GM19328 (cell line): ENCODE measurements at regions not wholly inside any gene's neighbourhood (a gene's known extent, or its start where the extent isn't known, plus 50 kb on each side); places are given as distances from the start of the nearest gene placed in this dataset.

Experiments used
- ATAC-seq: cut with Tn5 transposase; IDR thresholded peaks from one replicate; pipeline ENCODE4 v1.9.1; 2021; ENCODE audit warnings: mild to moderate bottlenecking, moderate library complexity; ENCODE audit not compliant: unreplicated experiment

DNA sequence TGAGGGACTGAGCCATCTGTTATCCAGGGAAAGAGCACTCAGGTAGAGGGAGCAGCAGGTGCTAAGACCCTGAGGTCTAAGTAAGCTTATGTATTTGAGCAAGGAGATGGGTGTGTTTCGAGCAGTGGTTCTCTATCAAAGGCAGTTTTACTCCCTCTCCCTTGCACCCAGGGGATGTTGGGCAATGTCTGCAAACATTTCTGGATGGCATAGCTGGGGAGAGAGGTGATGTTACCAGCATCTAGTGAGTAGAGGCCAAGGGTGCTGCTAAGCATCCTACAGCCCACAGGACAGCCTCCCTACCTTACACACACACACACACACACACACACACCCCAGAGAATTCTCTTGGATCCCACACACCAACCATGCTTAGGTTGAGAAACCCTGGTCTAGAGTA lies 221.0 kb upstream of the PWP1 start:
- ATAC-seq, result no peak

GRCh38 chr12:107465625-107466024 lies 220.0 kb upstream of the PWP1 start:
- no peak for ATAC-seq

DNA sequence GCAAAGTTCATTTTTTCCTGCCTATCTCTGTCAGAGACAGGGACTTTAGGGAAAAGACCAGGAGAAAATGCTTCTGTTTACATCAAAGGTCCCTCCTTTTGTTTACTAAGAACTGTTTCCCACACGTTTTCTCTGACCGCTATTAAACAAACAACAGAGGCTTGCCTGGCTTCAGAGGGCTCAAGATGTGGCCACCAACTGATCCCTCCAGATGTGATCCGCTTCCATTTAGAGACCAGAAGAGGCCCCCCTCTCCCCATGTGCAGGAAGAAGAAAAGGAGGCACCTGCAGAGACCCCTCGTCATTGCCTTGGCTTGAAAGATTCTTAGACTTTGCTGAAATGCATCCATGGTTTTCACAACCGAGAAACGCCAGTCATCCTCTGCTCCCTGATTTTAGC lies 217.9 kb upstream of the PWP1 start:
- ATAC-seq, result no peak

DNA sequence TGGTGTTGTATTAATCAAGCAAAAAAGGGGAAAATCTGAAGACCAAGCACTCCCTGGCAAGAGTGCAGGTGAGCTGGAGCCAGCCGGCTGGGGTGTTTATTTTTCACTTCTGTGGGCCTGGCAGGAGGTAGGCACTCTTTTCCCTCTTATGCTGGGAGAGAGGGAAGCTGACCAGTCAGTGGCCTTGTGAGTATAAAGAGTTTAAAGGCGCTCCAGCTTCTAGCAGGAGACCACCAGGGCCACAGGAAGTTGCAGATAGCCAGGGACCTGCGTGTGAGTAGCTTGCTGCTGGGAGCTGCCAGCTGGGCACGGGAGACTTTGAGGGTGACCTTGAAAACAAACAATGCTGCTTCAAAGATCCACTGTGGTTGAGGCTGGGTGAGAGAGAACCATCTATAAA lies 217.4 kb upstream of the PWP1 start:
- no peak for ATAC-seq

GRCh38 chr12:107469011-107469410 lies 216.6 kb upstream of the PWP1 start:
- ATAC-seq, result no peak

GRCh38 chr12:107470645-107471044 lies 215.0 kb upstream of the PWP1 start:
- ATAC-seq, result no peak

- ATAC-seq, result no peak
Observed at GRCh38 chr12:107472308-107472707, 213.3 kb upstream of the PWP1 start.

GRCh38 chr12:107474099-107474498 lies 211.5 kb upstream of the PWP1 start:
- no peak for ATAC-seq

GRCh38 chr12:107474639-107475539 lies 210.7 kb upstream of the PWP1 start:
- no peak for ATAC-seq

DNA sequence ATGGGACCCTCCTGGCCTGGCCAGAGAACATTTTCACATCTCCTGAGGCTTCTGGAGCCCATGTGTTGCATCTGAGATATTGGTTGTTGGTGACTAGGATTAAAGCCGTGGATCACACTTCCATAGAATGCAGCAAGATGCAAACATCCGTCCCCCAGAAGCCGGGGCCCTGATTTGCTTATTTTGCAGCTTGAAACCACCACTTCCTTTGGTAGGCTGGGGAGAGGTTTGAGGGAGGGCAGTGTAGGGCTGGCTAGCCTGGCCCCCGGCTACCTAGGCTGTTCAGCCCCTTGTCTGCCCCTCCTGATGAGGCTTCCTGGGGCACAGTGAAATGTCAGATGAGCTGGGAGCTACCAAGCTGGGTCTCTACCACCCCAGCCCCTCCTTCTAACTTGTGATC lies 209.7 kb upstream of the PWP1 start:
- no peak for ATAC-seq

GRCh38 chr12:107477018-107477417 lies 208.6 kb upstream of the PWP1 start:
- ATAC-seq, result no peak

- ATAC-seq, result no peak
Observed at GRCh38 chr12:107477947-107478610, 207.5 kb upstream of the PWP1 start.

DNA sequence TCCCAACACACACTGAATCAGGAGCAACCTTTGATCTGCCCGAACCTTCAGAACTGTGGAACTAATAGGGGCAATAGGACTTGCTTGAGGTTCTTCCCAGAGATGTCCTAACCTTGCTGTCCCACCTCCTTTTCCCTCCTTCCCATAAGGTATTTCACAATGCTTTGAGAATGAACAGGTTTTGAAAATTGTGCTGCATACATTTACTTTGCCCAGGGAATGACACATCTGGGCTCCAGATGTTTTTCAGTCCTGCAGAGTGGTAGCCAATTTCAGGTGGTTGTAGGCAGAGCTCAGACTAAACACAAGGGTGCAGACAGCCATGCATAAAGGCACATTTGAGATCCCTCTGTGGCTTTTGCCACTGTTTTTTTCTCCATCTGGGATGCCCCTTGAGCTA lies 206.7 kb upstream of the PWP1 start:
- no peak for ATAC-seq

DNA sequence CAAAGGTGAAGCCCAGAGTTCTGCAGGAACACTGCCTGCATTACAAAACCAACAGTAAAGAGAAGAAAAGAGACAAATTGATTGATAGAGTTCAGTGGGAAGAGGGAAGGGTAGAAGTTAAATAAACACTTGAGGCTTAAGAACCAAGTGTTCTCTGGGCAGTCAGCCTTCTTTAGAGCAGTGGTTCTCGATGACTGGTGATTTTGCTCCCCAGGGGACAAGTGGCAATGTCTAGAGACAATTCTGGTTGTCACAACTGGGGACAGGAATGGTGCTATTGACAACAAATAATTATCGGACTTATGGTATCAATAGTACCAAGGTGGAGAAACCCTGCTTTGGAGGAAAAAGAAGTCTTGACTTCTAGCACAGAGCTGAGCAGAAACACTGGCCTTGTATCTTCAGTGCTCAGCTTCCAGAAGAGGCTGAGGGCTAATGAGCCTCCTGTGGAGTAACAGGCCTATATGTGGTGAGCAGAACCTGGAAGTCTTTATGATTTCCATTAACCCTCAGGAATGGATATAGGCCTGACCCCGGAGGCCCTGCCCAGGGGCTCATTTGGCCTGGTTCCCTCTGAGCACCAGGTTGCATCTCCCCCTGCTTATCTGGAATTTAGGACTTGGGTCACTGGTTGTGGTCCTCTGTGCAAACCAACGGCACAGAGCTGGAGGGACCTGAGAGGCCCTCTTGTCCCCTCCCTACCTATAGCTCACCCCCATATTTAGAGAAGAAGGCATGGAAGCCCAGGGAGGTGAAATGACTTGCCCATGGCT lies 204.6 kb upstream of the PWP1 start:
- no peak for ATAC-seq

GRCh38 chr12:107484230-107484629 lies 201.4 kb upstream of the PWP1 start:
- no peak for ATAC-seq

GRCh38 chr12:107484941-107485340 lies 200.7 kb upstream of the PWP1 start:
- ATAC-seq, result no peak

GRCh38 chr12:107485731-107486130 lies 199.9 kb upstream of the PWP1 start:
- ATAC-seq, result no peak

DNA sequence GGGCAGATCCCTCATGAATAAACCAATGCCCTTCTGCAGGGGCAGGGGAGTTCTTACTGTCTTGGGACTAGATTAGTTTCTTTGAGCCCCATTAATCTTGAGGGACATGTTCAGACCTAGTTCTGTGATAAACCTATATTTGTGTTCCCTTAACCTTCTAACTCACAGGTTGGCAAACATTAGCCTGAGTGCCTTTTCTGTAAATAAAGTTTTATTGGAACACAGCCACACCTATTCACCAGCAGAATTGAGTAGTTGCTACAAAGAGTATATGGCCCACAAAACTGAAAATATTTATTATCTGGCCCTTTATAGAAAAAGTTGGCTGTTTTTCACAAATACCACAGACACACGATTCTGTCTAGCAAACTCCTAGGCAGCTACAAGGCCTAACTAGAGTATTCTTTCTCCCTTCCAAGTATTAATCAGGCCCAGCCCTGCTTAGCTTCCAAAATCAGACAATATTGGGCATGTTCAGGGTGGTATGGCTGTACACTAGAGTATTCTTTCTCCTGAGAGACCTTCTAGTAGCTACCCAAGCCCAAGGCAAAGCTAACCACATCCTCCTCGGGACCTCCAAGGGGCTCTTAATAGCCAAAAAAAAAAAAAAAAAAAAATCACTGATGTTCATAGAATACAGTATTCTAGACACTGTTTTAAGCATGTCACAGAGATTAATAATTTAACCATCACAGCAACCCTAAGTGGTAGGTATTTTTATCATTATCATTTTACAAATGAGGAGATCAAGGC lies 199.3 kb upstream of the PWP1 start:
- no peak for ATAC-seq

GRCh38 chr12:107487011-107487680 lies 198.5 kb upstream of the PWP1 start:
- ATAC-seq, result no peak

DNA sequence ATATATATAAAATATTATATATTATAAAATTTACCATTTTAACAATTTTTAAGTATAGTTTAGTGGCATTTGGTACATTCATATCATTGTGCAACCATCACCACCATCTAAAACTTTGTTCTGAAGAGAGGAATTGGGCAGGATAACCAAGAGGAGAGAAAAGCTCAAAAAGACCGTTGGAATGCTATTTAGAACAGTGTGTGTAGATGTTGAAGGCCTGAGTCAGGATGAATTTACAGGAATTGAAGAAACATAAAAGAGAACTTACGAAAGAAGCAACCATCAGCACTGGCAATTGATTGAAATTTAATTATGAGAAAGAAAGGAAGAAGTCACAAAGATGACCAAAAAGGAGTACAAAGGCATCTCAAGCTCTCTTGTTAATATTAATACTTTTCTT lies 196.9 kb upstream of the PWP1 start:
- no peak for ATAC-seq
